ENCODE measurements at regions not wholly inside any gene's neighbourhood (a gene's known extent, or its start where the extent isn't known, plus 50 kb on each side); places are given as distances from the start of the nearest gene placed in this dataset.

- BruUV-seq (replicated peaks) = no TSS peak
- TF ChIP-seq POLR2AphosphoS5 (IDR thresholded peaks at IDR 0.05; ENCODE audit: low read depth, low read length) (no peak), REST (IDR thresholded peaks at IDR 0.05; ENCODE audit: insufficient read depth in 1 of 2, low read depth in 2 of 2, low read length in 1 of 2) (no peak), CTCF (IDR thresholded peaks at IDR 0.05) (no peak), SIN3A (IDR thresholded peaks at IDR 0.05; ENCODE audit: borderline replicate concordance, insufficient read depth, low read depth, low read length) (no peak), TCF7L2 (IDR thresholded peaks at IDR 0.05; ENCODE audit: low read depth, low read length) (no peak)
- H3K4me3 ChIP-seq (ENCODE audit: low read depth in 2 of 2, low read length in 2 of 2) = no peak overlapping the region
- intact Hi-C loops (cut with micrococcal nuclease; ENCODE audit: unreplicated experiment) (no loop called here), in situ Hi-C loops (cut with HindIII; ENCODE audit: low pct_unique_long_range_greater_than_20kb, low sequenced_read_pairs) (no loop called here)
- H3K9me3 ChIP-seq (ENCODE audit: control insufficient read depth, insufficient read depth, low read depth, low read length) = no peaks in the 10 kb centered on the region
- CTCF ChIA-PET = no interaction called here
- H3K27ac ChIP-seq (ENCODE audit: low read length) = no peak overlapping the region
- no peaks in the 10 kb centered on the region for H3K4me1 ChIP-seq (ENCODE audit: control insufficient read depth, insufficient read depth, low read length)
- no peak for ATAC-seq
- no peaks in the 10 kb centered on the region for H3K27me3 ChIP-seq (ENCODE audit: control insufficient read depth, insufficient read depth, low read length)
- no peaks in the 10 kb centered on the region for H3K36me3 ChIP-seq (ENCODE audit: control insufficient read depth, insufficient read depth, low read length)
- peak; percentile 27 for DNase-seq (ENCODE audit: low read depth, low spot score)
- POLR2A ChIA-PET = no interaction called here
These were observed 1194.4 kb upstream of the SORCS1 start for GRCh38 chr10:108358912-108359311.

- Histone ChIP-seq H3K4me3 (ENCODE audit: low read depth in 2 of 2, low read length in 2 of 2) (no peak overlapping the region), H3K36me3 (ENCODE audit: control insufficient read depth, insufficient read depth, low read length) (no peaks in the 10 kb centered on the region), H3K27ac (ENCODE audit: low read length) (no peak overlapping the region), H3K9me3 (ENCODE audit: control insufficient read depth, insufficient read depth, low read depth, low read length) (no peaks in the 10 kb centered on the region), H3K4me1 (ENCODE audit: control insufficient read depth, insufficient read depth, low read length) (no peaks in the 10 kb centered on the region), H3K27me3 (ENCODE audit: control insufficient read depth, insufficient read depth, low read length) (no peaks in the 10 kb centered on the region)
- intact Hi-C loops (cut with micrococcal nuclease; ENCODE audit: unreplicated experiment) (no loop called here), in situ Hi-C loops (cut with HindIII; ENCODE audit: low pct_unique_long_range_greater_than_20kb, low sequenced_read_pairs) (no loop called here)
- DNase-seq (ENCODE audit: low read depth, low spot score) (no peak), ATAC-seq (no peak)
- POLR2A ChIA-PET = no interaction called here
- no TSS peak for BruUV-seq (replicated peaks)
- CTCF ChIA-PET = no interaction called here
- TF ChIP-seq REST (IDR thresholded peaks at IDR 0.05; ENCODE audit: insufficient read depth in 1 of 2, low read depth in 2 of 2, low read length in 1 of 2) = no peak
- TF ChIP-seq TCF7L2 (IDR thresholded peaks at IDR 0.05; ENCODE audit: low read depth, low read length) = no peak
- no peak for TF ChIP-seq POLR2AphosphoS5 (IDR thresholded peaks at IDR 0.05; ENCODE audit: low read depth, low read length)
- TF ChIP-seq SIN3A (IDR thresholded peaks at IDR 0.05; ENCODE audit: borderline replicate concordance, insufficient read depth, low read depth, low read length) = no peak
- TF ChIP-seq CTCF (IDR thresholded peaks at IDR 0.05) = no peak
These were observed 1188.3 kb upstream of the SORCS1 start for GRCh38 chr10:108352771-108353170.

Data from Panc1 (cell line).